ENCODE measurements at regions not wholly inside any gene's neighbourhood (a gene's known extent, or its start where the extent isn't known, plus 50 kb on each side); places are given as distances from the start of the nearest gene placed in this dataset.
"Not testable (repeated sequence)": the region's sequence is repeated elsewhere in the genome, so short reads cannot be mapped to it uniquely, and the experiment has no call there.

DNA sequence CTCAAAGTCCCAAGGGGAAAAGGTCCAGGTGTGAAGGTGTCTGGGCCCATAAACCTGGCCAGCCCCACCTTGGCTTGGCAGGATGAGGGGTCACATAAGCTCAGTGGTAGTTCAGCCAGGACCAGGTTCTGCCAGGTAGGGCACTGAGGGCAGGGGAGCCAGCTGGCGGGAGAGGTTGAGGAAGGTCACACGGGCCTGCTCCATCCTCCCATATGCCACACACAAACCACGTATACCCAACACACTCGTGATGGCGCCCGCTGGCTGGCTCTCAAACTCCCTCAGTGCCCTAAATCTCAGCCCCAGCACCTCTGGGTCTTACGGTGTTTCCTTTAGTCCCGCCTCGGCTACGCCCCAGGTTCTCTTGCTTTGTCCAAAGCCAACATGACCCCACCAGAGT is 160.5 kb downstream of the ZFP36L2 start:
- TF ChIP-seq, protein P1, sequence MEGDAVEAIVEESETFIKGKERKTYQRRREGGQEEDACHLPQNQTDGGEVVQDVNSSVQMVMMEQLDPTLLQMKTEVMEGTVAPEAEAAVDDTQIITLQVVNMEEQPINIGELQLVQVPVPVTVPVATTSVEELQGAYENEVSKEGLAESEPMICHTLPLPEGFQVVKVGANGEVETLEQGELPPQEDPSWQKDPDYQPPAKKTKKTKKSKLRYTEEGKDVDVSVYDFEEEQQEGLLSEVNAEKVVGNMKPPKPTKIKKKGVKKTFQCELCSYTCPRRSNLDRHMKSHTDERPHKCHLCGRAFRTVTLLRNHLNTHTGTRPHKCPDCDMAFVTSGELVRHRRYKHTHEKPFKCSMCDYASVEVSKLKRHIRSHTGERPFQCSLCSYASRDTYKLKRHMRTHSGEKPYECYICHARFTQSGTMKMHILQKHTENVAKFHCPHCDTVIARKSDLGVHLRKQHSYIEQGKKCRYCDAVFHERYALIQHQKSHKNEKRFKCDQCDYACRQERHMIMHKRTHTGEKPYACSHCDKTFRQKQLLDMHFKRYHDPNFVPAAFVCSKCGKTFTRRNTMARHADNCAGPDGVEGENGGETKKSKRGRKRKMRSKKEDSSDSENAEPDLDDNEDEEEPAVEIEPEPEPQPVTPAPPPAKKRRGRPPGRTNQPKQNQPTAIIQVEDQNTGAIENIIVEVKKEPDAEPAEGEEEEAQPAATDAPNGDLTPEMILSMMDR (IDR thresholded peaks at IDR 0.05; ENCODE audit: borderline replicate concordance, insufficient read depth, low read depth, low read length): no peak
- H3K4me3 ChIP-seq (ENCODE audit: low read depth, low read length): no peak overlapping the region

GRCh38 chr2:43065036-43065435 is 161.4 kb downstream of the ZFP36L2 start:
- TF ChIP-seq, protein P1 (IDR thresholded peaks at IDR 0.05; ENCODE audit: borderline replicate concordance, insufficient read depth, low read depth, low read length): no peak
- no peak overlapping the region for H3K4me3 ChIP-seq (ENCODE audit: low read depth, low read length)

DNA sequence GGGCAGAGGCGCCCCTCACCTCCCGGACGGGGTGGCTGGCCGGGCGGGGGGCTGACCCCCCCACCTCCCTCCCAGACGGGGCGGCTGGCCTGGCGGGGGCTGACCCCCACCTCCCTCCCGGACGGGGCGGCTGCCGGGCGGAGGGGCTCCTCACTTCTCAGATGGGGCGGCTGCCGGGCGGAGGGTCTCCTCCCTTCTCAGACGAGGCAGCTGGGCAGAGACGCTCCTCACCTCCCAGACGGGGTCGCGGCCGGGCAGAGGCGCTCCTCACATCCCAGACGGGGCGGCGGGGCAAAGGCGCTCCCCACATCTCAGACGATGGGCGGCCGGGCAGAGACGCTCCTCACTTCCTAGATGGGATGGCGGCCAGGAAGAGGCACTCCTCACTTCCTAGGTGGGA is 163.3 kb downstream of the ZFP36L2 start:
- not testable (repeated sequence) for H3K4me3 ChIP-seq (ENCODE audit: low read depth, low read length)

DNA sequence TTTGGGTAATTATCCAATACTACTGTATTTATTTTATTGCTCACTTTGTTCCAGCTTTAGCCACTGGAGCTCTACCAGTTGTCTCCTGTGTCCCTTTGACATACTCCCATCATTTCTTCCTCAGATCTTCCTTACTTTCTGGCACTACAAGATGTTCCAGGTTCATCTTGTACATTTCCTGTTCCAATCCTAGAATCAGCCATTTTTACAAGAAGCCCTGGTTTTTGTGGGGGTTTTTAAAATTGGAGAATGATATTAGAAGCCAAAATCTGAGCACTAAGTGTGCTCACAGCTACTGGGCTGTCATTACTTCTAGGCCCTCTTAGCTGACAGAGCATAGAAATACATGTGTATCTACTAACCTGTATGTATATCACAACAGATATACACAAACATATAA is 164.3 kb downstream of the ZFP36L2 start:
- TF ChIP-seq, protein P1 (IDR thresholded peaks at IDR 0.05; ENCODE audit: borderline replicate concordance, insufficient read depth, low read depth, low read length): no peak
- H3K4me3 ChIP-seq (ENCODE audit: low read depth, low read length): no peak overlapping the region

- no peak overlapping the region for H3K4me3 ChIP-seq (ENCODE audit: low read depth, low read length)
- TF ChIP-seq, protein P1 (IDR thresholded peaks at IDR 0.05; ENCODE audit: borderline replicate concordance, insufficient read depth, low read depth, low read length): no peak
Measured at GRCh38 chr2:43060390-43061016, 165.9 kb downstream of the ZFP36L2 start.

- no peak overlapping the region for H3K4me3 ChIP-seq (ENCODE audit: low read depth, low read length)
- TF ChIP-seq, protein P1 (IDR thresholded peaks at IDR 0.05; ENCODE audit: borderline replicate concordance, insufficient read depth, low read depth, low read length): no peak
Measured at GRCh38 chr2:43059183-43059897, 167.1 kb downstream of the ZFP36L2 start.

GRCh38 chr2:43058726-43059110 is 167.7 kb downstream of the ZFP36L2 start:
- H3K4me3 ChIP-seq (ENCODE audit: low read depth, low read length): no peak overlapping the region
- TF ChIP-seq, protein P1 (IDR thresholded peaks at IDR 0.05; ENCODE audit: borderline replicate concordance, insufficient read depth, low read depth, low read length): no peak

Data from GM12875 (cell line).